SH-SY5Y (cell line): ENCODE measurements at regions not wholly inside any gene's neighbourhood (a gene's known extent, or its start where the extent isn't known, plus 50 kb on each side); places are given as distances from the start of the nearest gene placed in this dataset.

Experiments used
- GATA2 ChIP-seq: IDR thresholded peaks from 2 replicates; pipeline ENCODE4 v1.6.1; 2011; ENCODE audit warnings: mild to moderate bottlenecking, low read depth, low read length
- GATA3 ChIP-seq: IDR thresholded peaks from 2 replicates; pipeline ENCODE4 v1.6.1; 2011; ENCODE audit warnings: low read depth, mild to moderate bottlenecking, low read length, moderate library complexity

- TF ChIP-seq GATA3 (no peak), GATA2 (no peak)
Measured at GRCh38 chr6:130629640-130630039, 197.6 kb upstream of the SMLR1 start.
